ENCODE measurements at regions not wholly inside any gene's neighbourhood (a gene's known extent, or its start where the extent isn't known, plus 50 kb on each side); places are given as distances from the start of the nearest gene placed in this dataset.

DNA sequence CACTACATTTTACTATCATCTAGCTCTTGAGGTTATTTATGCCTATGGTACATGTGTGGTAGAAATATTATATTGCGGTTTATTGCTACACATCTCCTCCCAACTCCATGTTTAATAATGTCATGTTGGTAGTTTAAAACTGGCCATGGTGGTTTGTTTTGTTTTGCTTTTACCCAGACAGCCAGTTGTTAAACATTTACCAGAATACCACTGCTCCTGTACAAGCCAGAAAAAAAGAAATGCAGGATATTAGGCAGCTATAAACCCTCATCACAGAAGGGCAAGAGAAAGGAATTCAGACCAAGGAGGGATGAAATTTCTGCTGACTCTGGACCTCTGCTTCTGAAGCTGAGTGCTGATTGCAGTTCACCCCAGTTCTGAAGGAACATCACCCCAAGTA, 451.8 kb upstream of the IL12A start:
- TF ChIP-seq, protein P1, sequence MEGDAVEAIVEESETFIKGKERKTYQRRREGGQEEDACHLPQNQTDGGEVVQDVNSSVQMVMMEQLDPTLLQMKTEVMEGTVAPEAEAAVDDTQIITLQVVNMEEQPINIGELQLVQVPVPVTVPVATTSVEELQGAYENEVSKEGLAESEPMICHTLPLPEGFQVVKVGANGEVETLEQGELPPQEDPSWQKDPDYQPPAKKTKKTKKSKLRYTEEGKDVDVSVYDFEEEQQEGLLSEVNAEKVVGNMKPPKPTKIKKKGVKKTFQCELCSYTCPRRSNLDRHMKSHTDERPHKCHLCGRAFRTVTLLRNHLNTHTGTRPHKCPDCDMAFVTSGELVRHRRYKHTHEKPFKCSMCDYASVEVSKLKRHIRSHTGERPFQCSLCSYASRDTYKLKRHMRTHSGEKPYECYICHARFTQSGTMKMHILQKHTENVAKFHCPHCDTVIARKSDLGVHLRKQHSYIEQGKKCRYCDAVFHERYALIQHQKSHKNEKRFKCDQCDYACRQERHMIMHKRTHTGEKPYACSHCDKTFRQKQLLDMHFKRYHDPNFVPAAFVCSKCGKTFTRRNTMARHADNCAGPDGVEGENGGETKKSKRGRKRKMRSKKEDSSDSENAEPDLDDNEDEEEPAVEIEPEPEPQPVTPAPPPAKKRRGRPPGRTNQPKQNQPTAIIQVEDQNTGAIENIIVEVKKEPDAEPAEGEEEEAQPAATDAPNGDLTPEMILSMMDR (conservative IDR thresholded peaks at IDR 0.05 in 1 of 2, IDR thresholded peaks at IDR 0.05 in 1 of 2; ENCODE audit: low read depth in 1 of 2, low read length in 2 of 2) = no peak
- TF ChIP-seq EZH2 (IDR thresholded peaks at IDR 0.05; ENCODE audit: low read length, missing control alignments) = no peak
